GM21825 (cell line): ENCODE measurements at regions not wholly inside any gene's neighbourhood (a gene's known extent, or its start where the extent isn't known, plus 50 kb on each side); places are given as distances from the start of the nearest gene placed in this dataset.
"Not testable (repeated sequence)": the region's sequence is repeated elsewhere in the genome, so short reads cannot be mapped to it uniquely, and the experiment has no call there.

ENCODE experiments used
- ATAC-seq: cut with Tn5 transposase; IDR thresholded peaks from one replicate; pipeline ENCODE4 v1.9.1; 2021; ENCODE audit warnings: mild to moderate bottlenecking, moderate library complexity; ENCODE audit not compliant: unreplicated experiment

- not testable (repeated sequence) for ATAC-seq
Observed at GRCh38 chr2:14904378-14904777, 271.9 kb downstream of the LRATD1 start.

GRCh38 chr2:14905571-14905970 lies 273.1 kb downstream of the LRATD1 start:
- ATAC-seq = no peak

GRCh38 chr2:14907014-14907612 lies 274.6 kb downstream of the LRATD1 start:
- no peak for ATAC-seq

- ATAC-seq = no peak
Observed at GRCh38 chr2:14909795-14910194, 277.3 kb downstream of the LRATD1 start.

GRCh38 chr2:14910654-14911053 lies 278.1 kb downstream of the LRATD1 start:
- ATAC-seq = no peak

- no peak for ATAC-seq
Observed at GRCh38 chr2:14915983-14916382, 283.5 kb downstream of the LRATD1 start.

- no peak for ATAC-seq
Observed at GRCh38 chr2:14923820-14924580, 291.5 kb downstream of the LRATD1 start.

- no peak for ATAC-seq
Observed at GRCh38 chr2:14925471-14925870, 293.0 kb downstream of the LRATD1 start.

GRCh38 chr2:14927021-14927564 lies 294.6 kb downstream of the LRATD1 start:
- no peak for ATAC-seq

GRCh38 chr2:14928056-14928455 lies 295.5 kb downstream of the LRATD1 start:
- ATAC-seq = no peak

- ATAC-seq = no peak
Observed at GRCh38 chr2:14930441-14930840, 297.9 kb downstream of the LRATD1 start.

GRCh38 chr2:14932285-14932684 lies 299.8 kb downstream of the LRATD1 start:
- no peak for ATAC-seq

GRCh38 chr2:14933753-14934152 lies 301.2 kb downstream of the LRATD1 start:
- no peak for ATAC-seq

GRCh38 chr2:14936426-14936825 lies 303.9 kb downstream of the LRATD1 start:
- ATAC-seq = no peak

GRCh38 chr2:14937336-14937735 lies 304.8 kb downstream of the LRATD1 start:
- no peak for ATAC-seq

GRCh38 chr2:14941151-14941631 lies 308.7 kb downstream of the LRATD1 start:
- ATAC-seq = no peak

GRCh38 chr2:14942987-14943386 lies 310.5 kb downstream of the LRATD1 start:
- no peak for ATAC-seq

- no peak for ATAC-seq
Observed at GRCh38 chr2:14944562-14945346, 312.2 kb downstream of the LRATD1 start.

GRCh38 chr2:14951569-14952285 lies 319.2 kb downstream of the LRATD1 start:
- ATAC-seq = no peak

- ATAC-seq = no peak
Observed at GRCh38 chr2:14952400-14952963, 320.0 kb downstream of the LRATD1 start.
